ENCODE measurements at regions not wholly inside any gene's neighbourhood (a gene's known extent, or its start where the extent isn't known, plus 50 kb on each side); places are given as distances from the start of the nearest gene placed in this dataset.

- TF ChIP-seq JUN (IDR thresholded peaks at IDR 0.05; ENCODE audit: low read depth, low read length) (no peak), KDM4A (IDR thresholded peaks at IDR 0.05; ENCODE audit: low read depth, low read length, severe bottlenecking) (no peak)
These were observed 106.4 kb upstream of the SHB start (continued) for GRCh38 chr9:38175423-38175822.

All from H1 (cell line).